HG02588 (cell line): ENCODE measurements at regions not wholly inside any gene's neighbourhood (a gene's known extent, or its start where the extent isn't known, plus 50 kb on each side); places are given as distances from the start of the nearest gene placed in this dataset.
"Not testable (repeated sequence)": the region's sequence is repeated elsewhere in the genome, so short reads cannot be mapped to it uniquely, and the experiment has no call there.

Experiments
- ATAC-seq: cut with Tn5 transposase; IDR thresholded peaks from one replicate; pipeline ENCODE4 v1.9.1; 2021; ENCODE audit warnings: mild to moderate bottlenecking, moderate library complexity; ENCODE audit not compliant: unreplicated experiment

DNA sequence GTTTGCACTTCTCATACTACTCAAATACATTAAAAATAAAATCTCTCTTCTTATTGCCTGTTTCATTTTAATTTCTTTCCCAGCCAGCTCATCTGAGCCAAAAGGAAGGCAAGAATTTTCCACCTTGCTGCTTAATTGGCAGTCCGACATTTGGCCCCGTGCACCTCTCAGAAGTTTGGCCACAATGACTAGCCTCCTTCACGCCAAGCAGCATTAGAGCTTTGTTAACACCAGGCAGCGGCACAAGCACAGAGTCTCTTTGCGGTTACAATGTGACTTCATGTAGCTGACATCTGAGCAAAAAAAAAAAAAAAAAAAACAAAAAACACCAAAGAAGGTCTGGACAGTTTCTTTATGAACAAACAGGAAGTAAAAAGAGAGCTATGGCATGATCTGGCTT lies 248.9 kb downstream of the OSR1 start:
- ATAC-seq, result no peak

- ATAC-seq, result no peak
These were observed 252.0 kb downstream of the OSR1 start for GRCh38 chr2:19106376-19106775.

DNA sequence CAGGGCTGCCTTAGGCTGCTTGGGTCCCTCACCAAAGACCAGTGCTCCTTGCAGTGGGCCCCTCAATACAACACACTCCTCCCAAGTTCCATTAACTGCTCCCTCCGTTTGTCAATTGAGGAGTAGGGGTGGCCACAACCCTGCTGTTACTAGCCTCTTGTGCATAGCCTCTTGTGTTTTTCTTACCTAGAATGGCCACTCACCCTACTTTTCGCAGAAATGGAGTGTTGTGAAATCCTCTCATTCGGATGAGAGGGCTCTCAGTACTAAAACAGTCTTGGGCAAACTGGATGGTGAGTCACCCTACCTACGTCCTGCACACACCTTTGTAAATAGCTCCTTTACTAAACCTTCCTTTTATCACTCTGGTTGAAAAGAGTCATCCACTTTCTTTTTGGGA lies 253.9 kb downstream of the OSR1 start:
- ATAC-seq, result no peak

DNA sequence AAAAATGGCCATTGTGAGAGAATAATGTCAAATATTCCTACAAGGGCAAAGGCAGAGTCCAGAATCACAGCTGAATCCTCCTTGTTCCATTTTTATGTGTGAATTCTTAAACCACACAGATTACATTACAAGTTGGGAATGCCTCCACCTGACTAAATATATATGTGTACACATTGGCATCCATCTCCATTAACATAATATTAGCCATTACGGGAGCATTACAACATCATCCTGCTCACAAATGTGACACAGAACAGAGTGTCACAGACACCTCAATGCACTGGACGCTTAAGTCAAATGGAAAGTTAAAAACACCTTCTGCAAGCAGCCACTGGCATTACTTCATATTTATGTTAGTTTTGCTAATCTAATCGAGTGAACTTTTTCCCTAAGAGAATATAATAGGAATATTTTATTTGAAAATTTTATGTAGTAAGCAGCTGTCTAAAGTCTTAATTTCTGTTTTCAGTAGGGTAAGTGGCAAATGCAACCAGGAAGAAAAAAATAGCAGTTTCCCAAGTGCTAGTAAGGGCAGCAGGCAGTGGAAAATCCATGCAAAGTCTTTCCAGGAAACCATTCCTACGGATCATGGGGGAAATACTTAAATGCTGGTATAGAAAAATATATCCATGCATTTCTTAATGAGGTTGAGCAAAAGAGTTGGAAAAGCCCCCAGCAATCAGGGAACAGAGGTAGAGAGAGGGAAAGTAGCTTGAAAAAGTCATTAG lies 255.6 kb downstream of the OSR1 start:
- ATAC-seq, result no peak

DNA sequence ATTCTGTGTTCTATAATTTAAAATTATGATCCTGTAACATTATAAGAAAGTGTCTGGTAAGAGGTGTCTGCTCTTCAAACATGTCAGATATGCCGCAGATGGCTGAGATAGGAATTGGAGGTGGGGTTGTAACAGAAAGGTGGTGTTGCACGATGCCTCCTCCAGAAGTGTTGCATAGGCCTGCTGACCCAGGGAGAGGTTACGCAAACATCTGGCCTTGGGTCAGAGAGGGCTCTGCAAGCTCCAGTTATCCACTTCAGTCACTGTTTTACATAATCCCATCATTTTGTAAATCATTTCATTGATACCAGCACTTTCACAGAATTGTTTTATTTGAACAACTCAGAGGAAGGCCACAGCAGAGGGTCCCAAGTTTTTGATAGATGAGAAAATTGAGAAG lies 256.5 kb downstream of the OSR1 start:
- ATAC-seq, result no peak

DNA sequence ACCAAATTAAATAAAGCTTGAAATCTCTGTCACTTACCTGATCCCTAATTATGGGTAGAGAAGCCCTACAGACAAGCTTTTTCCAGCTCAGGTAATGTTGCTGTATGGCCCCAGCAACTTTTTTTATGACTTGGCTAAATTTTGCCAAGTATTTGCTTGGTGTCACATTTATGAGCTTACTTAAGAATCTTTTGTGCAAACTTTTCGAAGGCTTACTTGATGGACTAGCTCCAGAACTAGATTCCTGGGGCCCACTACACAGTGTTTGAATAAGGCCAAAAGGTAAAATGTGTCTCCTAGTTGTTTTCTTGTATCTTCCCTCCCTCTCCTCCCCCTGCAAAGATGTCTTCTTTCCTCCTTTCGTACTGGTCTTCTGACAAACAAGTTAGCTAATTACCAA lies 257.9 kb downstream of the OSR1 start:
- no peak for ATAC-seq

GRCh38 chr2:19099181-19099580 lies 259.2 kb downstream of the OSR1 start:
- no peak for ATAC-seq

GRCh38 chr2:19098467-19099160 lies 259.8 kb downstream of the OSR1 start:
- ATAC-seq, result no peak

GRCh38 chr2:19089476-19089875 lies 268.9 kb downstream of the OSR1 start:
- ATAC-seq, result not testable (repeated sequence)

GRCh38 chr2:19086231-19086651 lies 272.2 kb downstream of the OSR1 start:
- ATAC-seq, result no peak

DNA sequence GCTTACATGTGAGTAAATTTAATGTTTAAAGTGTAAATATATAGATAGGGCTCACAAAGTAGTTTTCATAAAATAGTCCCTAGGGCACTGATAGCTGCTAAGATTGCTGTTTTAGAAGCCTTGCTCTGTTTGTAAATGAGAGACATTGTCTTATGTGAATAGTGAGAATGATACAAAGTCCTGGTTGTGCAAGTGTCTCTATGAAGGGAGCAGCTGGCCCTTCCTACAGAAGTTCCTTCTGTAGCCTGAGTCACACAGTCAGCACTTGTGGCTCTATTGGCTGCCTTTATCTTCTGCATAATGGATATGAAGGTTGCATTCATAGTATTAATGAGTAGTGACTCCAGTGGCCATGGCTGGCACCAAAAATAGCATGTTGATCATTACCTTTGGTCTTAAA lies 279.7 kb downstream of the OSR1 start:
- ATAC-seq, result no peak

DNA sequence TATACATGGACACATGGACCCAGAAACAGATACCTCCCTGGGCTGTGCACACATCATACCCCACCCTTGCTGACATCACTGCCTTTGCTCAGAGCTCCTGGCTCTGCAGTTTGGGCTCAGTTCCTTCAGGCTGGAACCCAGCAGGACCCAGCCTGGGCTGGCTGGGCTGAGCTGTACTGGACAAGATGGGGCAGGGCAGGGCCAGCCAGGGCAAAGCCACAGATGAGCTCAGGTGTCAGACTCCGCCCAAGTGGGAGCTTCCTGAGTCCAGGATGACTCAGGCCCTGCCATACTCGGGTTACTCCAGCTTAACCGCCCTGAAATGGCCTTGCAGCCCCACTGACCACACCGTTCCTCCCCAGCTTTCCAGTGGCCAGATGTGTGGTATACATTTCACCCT lies 284.9 kb downstream of the OSR1 start:
- no peak for ATAC-seq

DNA sequence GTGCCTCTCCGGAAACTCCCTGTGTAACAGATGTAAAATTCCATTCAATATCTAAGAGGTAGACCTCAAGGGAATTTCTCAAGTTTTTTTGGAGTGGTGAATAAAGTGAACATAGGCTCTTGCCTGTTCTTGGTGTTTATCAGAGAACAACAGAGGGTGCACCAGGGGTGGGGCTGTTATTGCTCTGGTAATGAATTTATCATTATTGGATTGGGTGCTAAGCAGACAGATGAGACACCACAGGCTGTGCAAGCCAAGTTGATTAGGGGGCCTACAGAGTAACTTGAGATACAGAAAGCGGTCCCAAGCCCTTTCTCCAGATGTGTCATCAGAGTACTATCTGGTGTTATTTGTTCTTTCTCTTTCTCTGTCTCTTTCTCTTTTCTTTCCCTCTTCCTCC lies 286.3 kb downstream of the OSR1 start:
- ATAC-seq, result no peak

DNA sequence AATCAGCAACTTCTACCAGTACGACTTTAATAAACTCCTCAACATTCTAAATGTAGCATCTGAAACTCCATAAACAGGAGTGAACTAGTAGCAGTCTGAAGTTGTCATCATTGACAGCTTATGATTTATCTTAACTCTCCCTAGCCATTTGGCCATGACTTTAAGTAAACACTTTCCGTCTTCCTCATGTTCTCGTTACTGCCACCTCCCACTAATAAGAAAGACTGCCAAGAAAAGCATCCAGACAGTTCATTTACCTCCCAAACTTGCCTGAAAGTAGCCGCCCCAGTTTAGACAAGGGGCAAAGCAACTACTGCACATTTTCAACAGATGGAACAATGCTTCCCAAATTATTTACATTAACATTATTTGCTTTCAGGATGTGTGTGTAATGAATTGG lies 287.5 kb downstream of the OSR1 start:
- ATAC-seq, result no peak

GRCh38 chr2:19068206-19068605 lies 290.2 kb downstream of the OSR1 start:
- no peak for ATAC-seq

- no peak for ATAC-seq
These were observed 296.1 kb downstream of the OSR1 start for GRCh38 chr2:19062370-19062769.

DNA sequence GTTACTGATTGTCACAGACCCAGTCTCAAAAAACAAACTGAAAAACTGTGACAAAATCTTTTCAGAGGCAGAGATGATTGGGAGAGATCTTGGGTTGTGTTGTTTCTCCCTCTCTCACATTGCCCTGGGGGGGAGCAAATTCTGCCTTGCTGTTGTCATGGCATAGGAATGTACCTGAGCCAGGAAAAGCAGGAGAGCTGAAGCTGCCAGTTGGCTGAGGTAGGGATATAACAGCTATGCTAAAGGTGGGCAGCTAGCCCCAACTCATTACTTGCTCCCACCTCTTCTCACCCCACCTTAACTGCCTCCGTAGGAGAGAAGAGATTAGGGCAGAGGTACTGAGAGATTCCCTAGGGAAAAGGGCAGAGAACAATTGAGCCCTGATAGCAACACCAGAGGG lies 299.3 kb downstream of the OSR1 start:
- ATAC-seq, result no peak

GRCh38 chr2:19051203-19051831 lies 307.1 kb downstream of the OSR1 start:
- no peak for ATAC-seq

GRCh38 chr2:19050354-19050753 lies 308.1 kb downstream of the OSR1 start:
- no peak for ATAC-seq

- ATAC-seq, result no peak
These were observed 309.7 kb downstream of the OSR1 start for GRCh38 chr2:19048593-19049266.

DNA sequence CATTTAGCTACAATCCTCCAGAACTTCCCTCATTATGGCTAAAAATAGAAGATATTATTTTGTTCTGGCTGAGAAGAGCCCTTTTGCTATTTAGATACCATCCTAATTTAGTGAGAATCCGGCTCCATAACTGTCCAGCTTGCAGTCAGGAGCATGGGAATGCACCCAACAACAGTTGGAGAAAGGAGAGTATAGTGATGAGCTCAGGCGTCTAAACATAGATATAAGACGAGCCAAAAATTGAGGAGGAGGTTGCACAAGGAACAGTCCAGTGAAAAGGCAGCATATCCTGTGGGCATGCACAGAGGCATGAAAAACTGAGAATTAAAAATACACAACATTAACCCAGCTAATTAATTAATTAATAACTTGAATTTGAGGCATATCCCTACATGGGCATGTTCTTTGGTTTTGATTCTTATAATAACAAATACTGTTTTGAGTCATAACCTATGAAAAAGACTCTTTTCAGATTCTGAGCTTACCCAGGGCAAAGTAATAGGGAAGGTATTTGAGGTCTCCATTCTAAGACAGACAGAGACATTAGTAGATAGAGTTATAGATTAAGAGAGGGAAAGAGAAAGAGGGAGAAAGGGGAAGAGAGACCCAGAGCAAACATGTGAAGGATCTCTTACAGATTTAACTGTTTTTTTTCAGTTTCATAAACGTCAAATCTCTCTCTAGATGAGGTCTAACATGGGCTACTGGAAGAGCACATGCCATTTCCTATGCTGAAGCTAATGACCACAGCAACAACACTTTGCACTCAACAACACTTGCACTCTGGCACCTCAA lies 311.2 kb downstream of the OSR1 start:
- ATAC-seq, result peak; percentile 90
